Activated CD8-positive, alpha-beta memory T cell treated with anti-CD3 and anti-CD28 coated beads for 24 hours (primary cell): ENCODE measurements at regions not wholly inside any gene's neighbourhood (a gene's known extent, or its start where the extent isn't known, plus 50 kb on each side); places are given as distances from the start of the nearest gene placed in this dataset.
"Not testable (repeated sequence)": the region's sequence is repeated elsewhere in the genome, so short reads cannot be mapped to it uniquely, and the experiment has no call there.

ENCODE experiments used
- DNase-seq: peaks from one replicate; pipeline ENCODE4 v3.0.0-alpha.2; 2020

- DNase-seq = no peak
Observed at GRCh38 chr12:34097213-34097612, 74.9 kb downstream of the ALG10 start.

- DNase-seq = no peak
Observed at GRCh38 chr12:34105392-34105933, 83.2 kb downstream of the ALG10 start.

GRCh38 chr12:34106172-34106571 lies 83.9 kb downstream of the ALG10 start:
- no peak for DNase-seq

- DNase-seq = no peak
Observed at GRCh38 chr12:34107016-34107415, 84.7 kb downstream of the ALG10 start.

GRCh38 chr12:34107781-34108404 lies 85.6 kb downstream of the ALG10 start:
- DNase-seq = no peak

GRCh38 chr12:34108405-34108803 lies 86.1 kb downstream of the ALG10 start:
- DNase-seq = no peak

- DNase-seq = no peak
Observed at GRCh38 chr12:34108967-34109366, 86.7 kb downstream of the ALG10 start.

GRCh38 chr12:34109390-34109789 lies 87.1 kb downstream of the ALG10 start:
- DNase-seq = no peak

GRCh38 chr12:34109909-34110531 lies 87.7 kb downstream of the ALG10 start:
- not testable (repeated sequence) for DNase-seq

- no peak for DNase-seq
Observed at GRCh38 chr12:34119366-34119765, 97.1 kb downstream of the ALG10 start.

GRCh38 chr12:34121360-34121759 lies 99.1 kb downstream of the ALG10 start:
- no peak for DNase-seq

- peak; percentile 70 for DNase-seq
Observed at GRCh38 chr12:34123092-34123491, 100.8 kb downstream of the ALG10 start.

GRCh38 chr12:34124608-34125007 lies 102.3 kb downstream of the ALG10 start:
- DNase-seq = no peak

- DNase-seq = no peak
Observed at GRCh38 chr12:34126239-34126641, 103.9 kb downstream of the ALG10 start.

- no peak for DNase-seq
Observed at GRCh38 chr12:34126805-34127204, 104.5 kb downstream of the ALG10 start.

GRCh38 chr12:34127379-34127778 lies 105.1 kb downstream of the ALG10 start:
- not testable (repeated sequence) for DNase-seq

GRCh38 chr12:34142430-34142829 lies 120.1 kb downstream of the ALG10 start:
- no peak for DNase-seq

- no peak for DNase-seq
Observed at GRCh38 chr12:34151019-34151418, 128.7 kb downstream of the ALG10 start.

GRCh38 chr12:34163443-34163842 lies 141.1 kb downstream of the ALG10 start:
- no peak for DNase-seq

- no peak for DNase-seq
Observed at GRCh38 chr12:34166427-34167060, 144.2 kb downstream of the ALG10 start.

- not testable (repeated sequence) for DNase-seq
Observed at GRCh38 chr12:34168507-34168906, 146.2 kb downstream of the ALG10 start.

GRCh38 chr12:34186492-34186891 lies 164.2 kb downstream of the ALG10 start:
- DNase-seq = no peak

GRCh38 chr12:34188974-34189373 lies 166.7 kb downstream of the ALG10 start:
- no peak for DNase-seq

- DNase-seq = no peak
Observed at GRCh38 chr12:34190054-34190453, 167.8 kb downstream of the ALG10 start.
